ENCODE measurements at regions not wholly inside any gene's neighbourhood (a gene's known extent, or its start where the extent isn't known, plus 50 kb on each side); places are given as distances from the start of the nearest gene placed in this dataset.
"Not testable (repeated sequence)": the region's sequence is repeated elsewhere in the genome, so short reads cannot be mapped to it uniquely, and the experiment has no call there.

GRCh38 chr13:88464851-88465250, 793.7 kb downstream of the SLITRK5 start:
- H3K4me1 ChIP-seq, result no peaks in the 10 kb centered on the region
- no peaks in the 10 kb centered on the region for H3K79me2 ChIP-seq
- no peaks in the 10 kb centered on the region for H3K36me3 ChIP-seq (ENCODE audit: control insufficient read depth, insufficient read depth, low read length)
- H3K9ac ChIP-seq, result no peak overlapping the region
- H3K27ac ChIP-seq, result no peak overlapping the region
- TF ChIP-seq CTCF (IDR thresholded peaks at IDR 0.05), result no peak
- H3K27me3 ChIP-seq (ENCODE audit: control insufficient read depth, insufficient read depth, low read length), result no peaks in the 10 kb centered on the region
- H3K4me3 ChIP-seq (ENCODE audit: low read depth, low read length), result no peak overlapping the region
- H3K9me3 ChIP-seq (ENCODE audit: control insufficient read depth, low read length), result no peaks in the 10 kb centered on the region
- no peak overlapping the region for H3K4me2 ChIP-seq (ENCODE audit: low read length)
- H2AFZ ChIP-seq, result no peak overlapping the region

GRCh38 chr13:88472316-88472715, 801.1 kb downstream of the SLITRK5 start:
- no peaks in the 10 kb centered on the region for H3K79me2 ChIP-seq
- no peaks in the 10 kb centered on the region for H3K36me3 ChIP-seq (ENCODE audit: control insufficient read depth, insufficient read depth, low read length)
- no peak for TF ChIP-seq CTCF (IDR thresholded peaks at IDR 0.05)
- no peak overlapping the region for H3K27ac ChIP-seq
- H3K4me2 ChIP-seq (ENCODE audit: low read length), result no peak overlapping the region
- no peaks in the 10 kb centered on the region for H3K27me3 ChIP-seq (ENCODE audit: control insufficient read depth, insufficient read depth, low read length)
- H3K4me1 ChIP-seq, result no peaks in the 10 kb centered on the region
- H3K9ac ChIP-seq, result no peak overlapping the region
- no peaks in the 10 kb centered on the region for H3K9me3 ChIP-seq (ENCODE audit: control insufficient read depth, low read length)
- H3K4me3 ChIP-seq (ENCODE audit: low read depth, low read length), result no peak overlapping the region
- H2AFZ ChIP-seq, result no peak overlapping the region

- Histone ChIP-seq H3K9me3 (ENCODE audit: control insufficient read depth, low read length) (no peaks in the 10 kb centered on the region), H3K36me3 (ENCODE audit: control insufficient read depth, insufficient read depth, low read length) (no peaks in the 10 kb centered on the region), H2AFZ (no peak overlapping the region), H3K27me3 (ENCODE audit: control insufficient read depth, insufficient read depth, low read length) (no peaks in the 10 kb centered on the region), H3K4me2 (ENCODE audit: low read length) (no peak overlapping the region), H3K4me3 (ENCODE audit: low read depth, low read length) (no peak overlapping the region), H3K79me2 (no peaks in the 10 kb centered on the region), H3K4me1 (no peaks in the 10 kb centered on the region), H3K27ac (no peak overlapping the region), H3K9ac (no peak overlapping the region)
- no peak for TF ChIP-seq CTCF (IDR thresholded peaks at IDR 0.05)
Measured at GRCh38 chr13:88483202-88483601, 812.0 kb downstream of the SLITRK5 start.

- Histone ChIP-seq H3K79me2 (no peaks in the 10 kb centered on the region), H3K36me3 (ENCODE audit: control insufficient read depth, insufficient read depth, low read length) (no peaks in the 10 kb centered on the region), H3K27me3 (ENCODE audit: control insufficient read depth, insufficient read depth, low read length) (no peaks in the 10 kb centered on the region), H2AFZ (no peak overlapping the region), H3K9ac (no peak overlapping the region), H3K27ac (no peak overlapping the region), H3K4me2 (ENCODE audit: low read length) (no peak overlapping the region), H3K9me3 (ENCODE audit: control insufficient read depth, low read length) (peaks cover 3% of the 10 kb centered on the region), H3K4me1 (no peaks in the 10 kb centered on the region), H3K4me3 (ENCODE audit: low read depth, low read length) (no peak overlapping the region)
- TF ChIP-seq CTCF (IDR thresholded peaks at IDR 0.05), result no peak
Measured at GRCh38 chr13:88507909-88508308, 836.7 kb downstream of the SLITRK5 start.

GRCh38 chr13:88512993-88513392, 841.8 kb downstream of the SLITRK5 start:
- not testable (repeated sequence) for H3K4me3 ChIP-seq (ENCODE audit: low read depth, low read length); H3K27me3 ChIP-seq (ENCODE audit: control insufficient read depth, insufficient read depth, low read length); H3K27ac ChIP-seq; H2AFZ ChIP-seq; H3K4me2 ChIP-seq (ENCODE audit: low read length); H3K4me1 ChIP-seq; H3K9ac ChIP-seq; H3K9me3 ChIP-seq (ENCODE audit: control insufficient read depth, low read length); H3K36me3 ChIP-seq (ENCODE audit: control insufficient read depth, insufficient read depth, low read length); H3K79me2 ChIP-seq

Measured in parathyroid adenoma (tissue), 2 donors.